ENCODE measurements at regions not wholly inside any gene's neighbourhood (a gene's known extent, or its start where the extent isn't known, plus 50 kb on each side); places are given as distances from the start of the nearest gene placed in this dataset.

DNA sequence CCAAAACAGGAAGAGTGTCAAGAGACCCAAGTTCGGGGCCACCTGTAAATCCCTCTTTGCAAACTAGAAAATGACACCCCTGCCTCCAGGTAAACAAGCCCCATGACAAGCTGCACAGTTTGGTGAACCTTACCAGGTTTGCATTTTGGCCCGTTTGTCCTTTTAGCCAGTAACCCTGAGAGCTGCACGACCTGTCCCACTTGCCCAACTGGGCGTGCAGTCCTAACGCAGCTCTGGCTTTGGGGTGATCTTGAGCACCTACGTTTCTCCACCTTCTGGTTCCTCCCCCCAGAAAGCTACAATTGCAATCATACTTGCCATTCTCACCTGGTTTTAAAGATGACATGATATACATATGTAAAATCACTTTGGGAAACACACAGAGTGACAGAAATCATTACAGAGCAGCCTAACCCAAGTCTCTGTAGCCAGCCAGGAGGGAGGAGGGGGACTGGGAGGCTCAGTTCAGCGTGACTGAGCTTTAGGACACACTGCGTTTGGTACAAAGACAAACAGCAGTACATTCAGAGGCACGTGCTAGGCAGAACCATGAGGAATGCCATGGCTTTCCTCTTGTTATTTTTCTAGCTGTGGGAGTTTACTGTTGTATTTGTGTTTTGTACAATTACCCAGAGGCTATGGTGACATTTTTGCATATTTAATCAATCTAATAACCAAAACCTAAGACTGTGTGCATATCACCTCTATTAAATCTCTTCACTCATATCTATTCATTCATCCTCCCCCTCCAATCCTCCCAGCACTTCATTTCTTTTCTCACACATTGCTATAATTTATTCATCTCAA lies 304.0 kb downstream of the IRS1 start:
- Histone ChIP-seq H3K9ac (ENCODE audit: low read depth in 1 of 2, low read length in 2 of 2) (no peak overlapping the region), H3K27me3 (ENCODE audit: control insufficient read depth in 4 of 4, insufficient read depth in 4 of 4, low read length in 3 of 4) (no peaks in the 10 kb centered on the region), H3K27ac (ENCODE audit: low read depth in 1 of 2, low read length in 2 of 2) (no peak overlapping the region), H3K36me3 (ENCODE audit: control insufficient read depth in 4 of 4, insufficient read depth in 3 of 4, low read depth in 1 of 4, low read length in 3 of 4) (no peaks in the 10 kb centered on the region), H3K4me3 (ENCODE audit: low read depth in 1 of 3, low read length in 3 of 3) (no peak overlapping the region), H3K9me3 (ENCODE audit: control insufficient read depth in 4 of 4, low read length in 3 of 4) (no peaks in the 10 kb centered on the region), H3K4me1 (ENCODE audit: control insufficient read depth in 4 of 4, insufficient read depth in 4 of 4, low read length in 3 of 4) (no peaks in the 10 kb centered on the region)
- TF ChIP-seq FOXA1 (IDR thresholded peaks at IDR 0.05) (no peak), TAF1 (conservative IDR thresholded peaks at IDR 0.05) (no peak), RAD21 (IDR thresholded peaks at IDR 0.05) (no peak), FOXA2 (IDR thresholded peaks at IDR 0.05) (no peak), HNF4A (conservative IDR thresholded peaks at IDR 0.05) (no peak)
- TF ChIP-seq, protein P1, sequence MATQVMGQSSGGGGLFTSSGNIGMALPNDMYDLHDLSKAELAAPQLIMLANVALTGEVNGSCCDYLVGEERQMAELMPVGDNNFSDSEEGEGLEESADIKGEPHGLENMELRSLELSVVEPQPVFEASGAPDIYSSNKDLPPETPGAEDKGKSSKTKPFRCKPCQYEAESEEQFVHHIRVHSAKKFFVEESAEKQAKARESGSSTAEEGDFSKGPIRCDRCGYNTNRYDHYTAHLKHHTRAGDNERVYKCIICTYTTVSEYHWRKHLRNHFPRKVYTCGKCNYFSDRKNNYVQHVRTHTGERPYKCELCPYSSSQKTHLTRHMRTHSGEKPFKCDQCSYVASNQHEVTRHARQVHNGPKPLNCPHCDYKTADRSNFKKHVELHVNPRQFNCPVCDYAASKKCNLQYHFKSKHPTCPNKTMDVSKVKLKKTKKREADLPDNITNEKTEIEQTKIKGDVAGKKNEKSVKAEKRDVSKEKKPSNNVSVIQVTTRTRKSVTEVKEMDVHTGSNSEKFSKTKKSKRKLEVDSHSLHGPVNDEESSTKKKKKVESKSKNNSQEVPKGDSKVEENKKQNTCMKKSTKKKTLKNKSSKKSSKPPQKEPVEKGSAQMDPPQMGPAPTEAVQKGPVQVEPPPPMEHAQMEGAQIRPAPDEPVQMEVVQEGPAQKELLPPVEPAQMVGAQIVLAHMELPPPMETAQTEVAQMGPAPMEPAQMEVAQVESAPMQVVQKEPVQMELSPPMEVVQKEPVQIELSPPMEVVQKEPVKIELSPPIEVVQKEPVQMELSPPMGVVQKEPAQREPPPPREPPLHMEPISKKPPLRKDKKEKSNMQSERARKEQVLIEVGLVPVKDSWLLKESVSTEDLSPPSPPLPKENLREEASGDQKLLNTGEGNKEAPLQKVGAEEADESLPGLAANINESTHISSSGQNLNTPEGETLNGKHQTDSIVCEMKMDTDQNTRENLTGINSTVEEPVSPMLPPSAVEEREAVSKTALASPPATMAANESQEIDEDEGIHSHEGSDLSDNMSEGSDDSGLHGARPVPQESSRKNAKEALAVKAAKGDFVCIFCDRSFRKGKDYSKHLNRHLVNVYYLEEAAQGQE (IDR thresholded peaks at IDR 0.05) = no peak
- TF ChIP-seq, protein P2, sequence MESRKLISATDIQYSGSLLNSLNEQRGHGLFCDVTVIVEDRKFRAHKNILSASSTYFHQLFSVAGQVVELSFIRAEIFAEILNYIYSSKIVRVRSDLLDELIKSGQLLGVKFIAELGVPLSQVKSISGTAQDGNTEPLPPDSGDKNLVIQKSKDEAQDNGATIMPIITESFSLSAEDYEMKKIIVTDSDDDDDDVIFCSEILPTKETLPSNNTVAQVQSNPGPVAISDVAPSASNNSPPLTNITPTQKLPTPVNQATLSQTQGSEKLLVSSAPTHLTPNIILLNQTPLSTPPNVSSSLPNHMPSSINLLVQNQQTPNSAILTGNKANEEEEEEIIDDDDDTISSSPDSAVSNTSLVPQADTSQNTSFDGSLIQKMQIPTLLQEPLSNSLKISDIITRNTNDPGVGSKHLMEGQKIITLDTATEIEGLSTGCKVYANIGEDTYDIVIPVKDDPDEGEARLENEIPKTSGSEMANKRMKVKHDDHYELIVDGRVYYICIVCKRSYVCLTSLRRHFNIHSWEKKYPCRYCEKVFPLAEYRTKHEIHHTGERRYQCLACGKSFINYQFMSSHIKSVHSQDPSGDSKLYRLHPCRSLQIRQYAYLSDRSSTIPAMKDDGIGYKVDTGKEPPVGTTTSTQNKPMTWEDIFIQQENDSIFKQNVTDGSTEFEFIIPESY (IDR thresholded peaks at IDR 0.05) = no peak
- TF ChIP-seq, protein P3, sequence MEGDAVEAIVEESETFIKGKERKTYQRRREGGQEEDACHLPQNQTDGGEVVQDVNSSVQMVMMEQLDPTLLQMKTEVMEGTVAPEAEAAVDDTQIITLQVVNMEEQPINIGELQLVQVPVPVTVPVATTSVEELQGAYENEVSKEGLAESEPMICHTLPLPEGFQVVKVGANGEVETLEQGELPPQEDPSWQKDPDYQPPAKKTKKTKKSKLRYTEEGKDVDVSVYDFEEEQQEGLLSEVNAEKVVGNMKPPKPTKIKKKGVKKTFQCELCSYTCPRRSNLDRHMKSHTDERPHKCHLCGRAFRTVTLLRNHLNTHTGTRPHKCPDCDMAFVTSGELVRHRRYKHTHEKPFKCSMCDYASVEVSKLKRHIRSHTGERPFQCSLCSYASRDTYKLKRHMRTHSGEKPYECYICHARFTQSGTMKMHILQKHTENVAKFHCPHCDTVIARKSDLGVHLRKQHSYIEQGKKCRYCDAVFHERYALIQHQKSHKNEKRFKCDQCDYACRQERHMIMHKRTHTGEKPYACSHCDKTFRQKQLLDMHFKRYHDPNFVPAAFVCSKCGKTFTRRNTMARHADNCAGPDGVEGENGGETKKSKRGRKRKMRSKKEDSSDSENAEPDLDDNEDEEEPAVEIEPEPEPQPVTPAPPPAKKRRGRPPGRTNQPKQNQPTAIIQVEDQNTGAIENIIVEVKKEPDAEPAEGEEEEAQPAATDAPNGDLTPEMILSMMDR (IDR thresholded peaks at IDR 0.05; ENCODE audit: low read depth, low read length, missing input control) = no peak
- WGBS = 81% methylated on average over 9 of the region's 9 CpGs
- no peak for DNase-seq (ENCODE audit: low spot score)

DNA sequence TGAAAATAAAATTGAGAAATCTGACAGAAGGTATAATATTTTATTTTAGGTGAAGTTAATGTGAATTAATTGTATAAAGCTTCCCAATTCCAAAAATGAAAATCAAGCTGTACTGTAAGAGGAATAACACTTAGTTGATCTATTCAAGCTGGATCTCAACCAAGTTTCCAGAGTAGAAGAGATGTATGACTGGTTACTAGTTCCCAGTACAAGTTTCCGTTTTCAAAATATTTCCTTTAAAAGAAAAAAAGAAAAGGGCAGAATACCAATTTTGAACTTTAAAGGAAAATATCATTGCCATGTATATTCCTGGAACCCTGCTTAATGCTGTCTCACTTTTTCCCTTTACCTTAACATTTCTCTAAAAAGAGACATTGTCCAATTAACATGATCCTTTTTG lies 308.5 kb downstream of the IRS1 start:
- no peaks in the 10 kb centered on the region for H3K27me3 ChIP-seq (ENCODE audit: control insufficient read depth in 4 of 4, insufficient read depth in 4 of 4, low read length in 3 of 4)
- WGBS = 83% methylated on average over 1 of the region's 1 CpG
- DNase-seq (ENCODE audit: low spot score) = no peak
- TF ChIP-seq HNF4G (IDR thresholded peaks at IDR 0.05) (no peak), FOXA2 (IDR thresholded peaks at IDR 0.05) (no peak), NR2F2 (IDR thresholded peaks at IDR 0.05) (no peak)
- no peaks in the 10 kb centered on the region for H3K4me1 ChIP-seq (ENCODE audit: control insufficient read depth in 4 of 4, insufficient read depth in 4 of 4, low read length in 3 of 4)
- H3K9me3 ChIP-seq (ENCODE audit: control insufficient read depth in 4 of 4, low read length in 3 of 4) = no peaks in the 10 kb centered on the region
- no peaks in the 10 kb centered on the region for H3K36me3 ChIP-seq (ENCODE audit: control insufficient read depth in 4 of 4, insufficient read depth in 3 of 4, low read depth in 1 of 4, low read length in 3 of 4)
- no peak overlapping the region for H3K27ac ChIP-seq (ENCODE audit: low read depth in 1 of 2, low read length in 2 of 2)
- no peak overlapping the region for H3K4me3 ChIP-seq (ENCODE audit: low read depth in 1 of 3, low read length in 3 of 3)
- no peak overlapping the region for H3K9ac ChIP-seq (ENCODE audit: low read depth in 1 of 2, low read length in 2 of 2)

All from liver (tissue), 8 donors.